WTC11 (cell line): ENCODE measurements at regions not wholly inside any gene's neighbourhood (a gene's known extent, or its start where the extent isn't known, plus 50 kb on each side); places are given as distances from the start of the nearest gene placed in this dataset.

Experiments
- ATF2 ChIP-seq: sonication (generic); formaldehyde crosslinking; IDR thresholded peaks from 2 replicates; pipeline ENCODE4 v1.8.1; 2022; ENCODE audit warnings: low read depth, missing genetic modification reagents, borderline replicate concordance
- ATF6 ChIP-seq: sonication (generic); formaldehyde crosslinking; IDR thresholded peaks from 2 replicates; pipeline ENCODE4 v1.8.1; 2023; ENCODE audit warnings: mild to moderate bottlenecking, missing genetic modification reagents
- CTCF ChIP-seq: fragments of 200-600 bp; IDR thresholded peaks from 2 replicates; pipeline ENCODE4 v1.8.0; 2022; ENCODE audit warnings: antibody characterized with exemption
- MAX ChIP-seq: sonication (generic); formaldehyde crosslinking; IDR thresholded peaks from 2 replicates; pipeline ENCODE4 v1.8.0; 2022; ENCODE audit warnings: mild to moderate bottlenecking, missing genetic modification reagents
- NR1H2 ChIP-seq: sonication (generic); formaldehyde crosslinking; IDR thresholded peaks from 2 replicates; pipeline ENCODE4 v1.9.0; 2021; ENCODE audit warnings: mild to moderate bottlenecking, moderate library complexity, missing genetic modification reagents
- NR2C2 ChIP-seq: sonication (generic); formaldehyde crosslinking; IDR thresholded peaks from 2 replicates; pipeline ENCODE4 v1.8.0; 2022; ENCODE audit warnings: mild to moderate bottlenecking, missing genetic modification reagents
- USF1 ChIP-seq: sonication (generic); formaldehyde crosslinking; IDR thresholded peaks from 2 replicates; pipeline ENCODE4 v1.8.0; 2022; ENCODE audit warnings: mild to moderate bottlenecking, missing genetic modification reagents
- ZNF138 ChIP-seq: sonication (generic); formaldehyde crosslinking; conservative IDR thresholded peaks from 2 replicates; pipeline ENCODE4 v1.8.1; 2022; ENCODE audit warnings: mild to moderate bottlenecking, moderate library complexity, missing genetic modification reagents
- ZNF263 ChIP-seq: sonication (generic); formaldehyde crosslinking; IDR thresholded peaks from 2 replicates; pipeline ENCODE4 v1.8.1; 2022; ENCODE audit warnings: low read depth, mild to moderate bottlenecking, moderate library complexity, missing genetic modification reagents

GRCh38 chr3:194828926-194829325, 143.2 kb downstream of the FAM43A start:
- TF ChIP-seq CTCF = no peak
- TF ChIP-seq ATF6 (CRISPR knock-in tag) = no peak
- no peak for TF ChIP-seq ZNF138
- TF ChIP-seq MAX (CRISPR knock-in tag) = no peak
- no peak for TF ChIP-seq USF1 (CRISPR knock-in tag)
- TF ChIP-seq NR2C2 = no peak
- TF ChIP-seq ZNF263 (CRISPR knock-in tag) = no peak
- TF ChIP-seq NR1H2 (CRISPR knock-in tag) = no peak
- no peak for TF ChIP-seq ATF2 (CRISPR knock-in tag)
